Hematopoietic multipotent progenitor cell (in vitro differentiated cells): ENCODE measurements at regions not wholly inside any gene's neighbourhood (a gene's known extent, or its start where the extent isn't known, plus 50 kb on each side); places are given as distances from the start of the nearest gene placed in this dataset.

Experiments used
- DNase-seq, 3 donors: peaks; one replicate each; pipeline ENCODE4 v3.0.0-alpha.2; 2011 to 2015; ENCODE audit warnings: low read depth in 2 of 3, low spot score in 2 of 3

DNA sequence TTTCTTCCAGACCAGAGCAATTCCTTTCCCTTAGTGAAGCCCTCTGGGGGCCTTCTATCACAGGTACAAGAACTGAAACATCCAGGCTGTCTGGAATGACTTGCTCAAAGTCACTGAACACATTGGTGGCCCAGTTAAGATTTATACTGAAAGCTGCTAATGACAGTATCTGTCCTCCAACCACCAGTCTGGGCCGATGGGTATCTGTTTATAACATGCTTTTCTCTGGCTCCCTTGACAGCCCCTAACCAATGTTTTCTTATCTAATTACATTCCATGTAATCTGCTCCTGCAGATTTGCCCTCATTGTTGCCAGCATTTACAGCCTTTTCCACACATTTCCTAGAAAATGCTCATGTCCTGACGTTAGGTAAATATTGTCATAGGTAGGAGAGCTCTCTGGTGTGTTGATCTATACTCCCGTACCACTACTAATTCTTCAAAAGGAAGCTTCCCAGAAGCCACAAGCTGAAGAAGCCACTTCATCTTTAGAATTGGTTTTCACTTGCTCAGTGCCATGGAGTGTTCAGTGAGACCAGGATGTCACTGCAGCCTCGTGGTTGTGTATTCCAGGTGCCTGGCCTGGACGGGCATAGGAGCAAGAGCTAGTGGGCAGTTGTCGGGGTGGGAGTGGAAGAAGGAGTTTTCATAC lies 163.9 kb downstream of the TSEN15 start:
- DNase-seq: no peak

DNA sequence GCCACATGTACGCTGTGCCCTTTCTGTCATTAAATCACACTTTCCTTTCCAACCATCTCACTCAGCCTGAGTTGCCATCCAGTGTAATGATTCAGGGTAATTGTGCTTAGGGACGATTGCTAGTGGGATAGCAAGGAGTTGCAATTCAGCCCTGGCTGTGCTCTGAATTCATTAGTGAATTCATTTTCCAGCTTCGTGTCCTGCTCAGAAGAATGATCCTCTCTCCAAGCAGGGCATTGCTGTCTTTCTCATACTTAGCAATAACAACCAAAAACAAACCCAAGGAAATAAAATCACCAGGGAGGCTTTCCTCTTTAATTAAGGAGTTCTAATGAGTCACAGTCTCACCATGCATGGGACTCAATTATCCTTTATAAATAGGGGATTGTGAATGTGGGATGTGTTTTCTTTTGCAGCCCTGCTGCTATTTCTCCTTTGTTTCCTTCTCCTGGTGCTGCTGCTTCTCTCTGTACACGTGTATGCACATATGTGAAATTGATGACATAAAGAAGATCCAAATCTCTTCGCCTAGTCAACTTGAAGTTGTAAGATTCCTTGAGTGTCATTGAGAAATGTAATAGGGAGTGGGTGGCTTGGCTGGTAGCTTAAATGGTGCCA lies 167.0 kb downstream of the TSEN15 start:
- no peak for DNase-seq

DNA sequence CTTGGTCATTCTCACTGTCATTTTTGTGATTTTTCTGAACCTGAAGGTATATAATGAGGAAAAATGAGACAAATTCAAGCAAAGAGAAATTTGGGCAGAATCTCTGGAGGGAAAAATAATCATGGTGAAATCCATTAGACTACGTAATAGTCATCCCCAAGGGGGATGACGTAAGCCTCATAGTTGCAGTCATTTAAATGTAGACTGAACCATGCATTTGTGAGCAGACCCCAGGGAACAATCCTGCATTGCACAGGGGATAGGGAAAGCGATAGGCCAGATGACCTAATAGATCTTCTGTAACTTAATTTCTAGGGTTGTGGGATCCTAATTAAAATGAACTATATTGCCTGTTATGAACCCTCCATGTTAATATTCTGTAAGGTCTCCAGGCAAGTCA lies 167.4 kb upstream of the C1orf21 start:
- DNase-seq: no peak

DNA sequence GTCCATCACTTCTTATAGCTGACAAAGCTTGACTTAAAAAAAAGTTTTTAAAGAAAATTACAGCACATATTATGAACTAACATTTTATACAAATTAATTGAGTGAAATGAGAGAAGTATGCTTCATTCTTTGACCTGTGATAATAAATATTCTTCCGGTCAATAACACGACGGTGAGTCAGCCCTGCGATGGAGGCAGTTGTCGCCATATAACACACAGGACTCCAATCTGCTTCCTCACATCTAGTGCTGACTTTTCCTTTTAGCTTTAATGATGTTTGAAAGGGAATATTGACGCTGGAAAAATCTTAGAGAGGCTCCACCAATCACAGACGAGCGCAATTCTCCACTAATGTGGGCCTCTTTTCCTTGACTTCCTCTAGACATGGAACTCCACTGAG lies 166.9 kb upstream of the C1orf21 start:
- DNase-seq: no peak

DNA sequence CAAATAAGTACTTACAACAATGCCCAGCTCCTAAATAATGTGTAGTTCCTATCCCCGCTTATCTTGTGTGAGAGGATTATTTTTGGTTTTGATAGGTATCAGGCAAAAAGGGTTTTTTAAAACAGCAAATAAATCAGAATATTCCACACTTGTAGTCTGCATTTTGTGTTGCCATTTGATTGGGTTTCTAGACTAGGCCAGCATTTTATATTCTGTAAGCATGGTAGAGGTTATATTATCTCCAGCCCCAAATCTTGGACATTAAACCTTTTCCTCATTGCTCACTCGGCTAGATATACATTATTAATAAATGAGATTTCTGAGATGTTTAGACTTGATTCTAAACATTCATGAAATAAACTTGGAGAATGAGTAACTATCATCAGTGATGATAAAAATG lies 165.7 kb upstream of the C1orf21 start:
- DNase-seq: no peak

DNA sequence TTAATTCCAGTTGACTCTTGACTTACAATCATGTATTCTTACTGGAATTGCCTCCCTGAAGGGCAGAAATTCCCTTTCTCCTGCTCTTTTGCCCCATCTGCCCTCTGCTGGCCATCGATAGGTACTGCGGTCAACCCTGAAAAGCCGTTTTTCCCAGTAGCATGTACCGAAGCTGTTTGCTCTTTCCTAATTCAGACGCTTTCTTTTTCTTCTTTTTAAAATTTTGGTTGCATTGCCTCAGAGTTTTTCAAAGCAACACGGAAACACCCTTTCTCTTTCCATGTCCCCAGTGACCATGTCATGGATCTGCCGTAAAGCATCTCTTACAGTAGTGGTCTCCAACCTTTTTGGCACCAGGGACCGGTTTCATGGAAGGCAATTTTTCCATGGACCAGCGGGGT lies 164.2 kb upstream of the C1orf21 start:
- peak in 2 of 3 donors; percentile 27 to 52 for DNase-seq

DNA sequence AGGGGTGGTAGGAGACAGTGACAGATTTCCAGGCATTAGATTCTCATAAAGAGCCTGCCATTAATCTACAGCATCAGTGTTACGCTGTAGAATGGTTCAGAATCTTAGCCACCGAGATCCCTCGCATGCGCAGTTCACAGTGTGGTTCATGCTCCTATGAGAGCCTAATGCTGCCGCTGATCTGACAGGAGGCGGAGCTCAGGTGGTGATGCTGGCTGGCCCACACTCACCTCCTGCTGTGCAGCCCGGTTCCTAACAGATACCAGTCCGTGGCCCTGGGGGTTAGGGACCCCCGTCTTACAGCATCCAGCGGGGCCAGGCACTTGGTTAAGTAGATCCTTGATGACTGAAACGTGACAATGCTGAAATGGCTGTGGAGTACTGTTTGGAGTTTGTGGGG lies 163.6 kb upstream of the C1orf21 start:
- DNase-seq: peak in 1 of 3 donors; percentile 5

DNA sequence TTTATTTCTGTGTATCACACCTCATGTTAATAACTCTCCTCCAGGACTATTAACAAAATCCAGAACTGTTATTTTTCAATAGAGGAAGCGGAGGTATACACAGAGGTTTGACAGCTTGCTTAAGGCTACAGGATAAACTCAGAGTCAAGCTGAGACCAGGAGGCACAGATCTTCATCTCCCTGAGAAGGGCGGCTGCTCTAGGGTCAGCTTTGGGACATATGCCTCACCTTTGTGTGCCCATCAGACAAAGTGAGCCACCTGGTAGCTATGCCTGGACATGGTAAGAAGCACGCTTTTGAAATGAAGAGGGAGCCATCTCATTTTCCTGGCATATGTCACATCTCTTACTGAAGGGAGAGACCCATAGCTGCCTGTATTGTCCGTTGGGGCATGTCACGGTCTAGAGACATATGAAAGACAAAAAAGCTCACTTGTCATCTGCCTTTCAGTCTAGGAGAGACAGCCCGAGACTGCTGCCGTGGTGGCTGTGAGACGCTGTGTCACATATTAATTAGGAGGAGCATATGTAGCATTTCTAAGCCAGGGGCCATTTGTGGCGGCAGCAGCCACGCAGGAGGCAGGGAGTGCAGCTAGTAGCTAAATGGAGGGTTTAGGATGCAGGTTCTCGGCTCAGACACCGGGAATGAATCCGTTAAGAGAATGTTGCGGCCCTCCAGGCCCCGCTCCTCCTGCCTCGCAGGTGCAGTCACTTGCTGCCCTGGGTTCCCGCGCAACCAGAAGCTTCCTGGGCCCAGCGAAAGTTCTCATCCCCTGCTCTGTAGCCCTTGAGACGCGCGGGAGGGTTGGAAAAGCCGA lies 161.3 kb upstream of the C1orf21 start:
- DNase-seq: no peak

DNA sequence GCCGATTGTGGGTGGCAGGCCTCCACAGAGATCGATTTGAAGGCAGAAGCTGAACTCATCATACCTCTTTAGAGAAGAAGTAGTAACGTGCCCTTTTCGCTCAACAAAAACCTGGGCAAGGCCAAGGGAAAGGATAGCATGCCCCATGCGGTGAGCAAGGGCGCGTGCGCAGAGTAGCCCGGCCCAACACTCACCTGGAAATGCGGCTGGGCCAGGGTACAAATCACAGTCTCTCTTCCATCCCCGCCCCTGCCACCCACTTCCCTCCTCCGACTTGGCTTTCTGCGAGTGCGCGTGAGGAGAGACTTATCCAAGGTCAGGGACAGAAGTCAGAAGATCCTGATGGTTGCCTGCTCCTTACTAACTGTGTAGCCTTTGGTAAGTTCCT lies 160.7 kb upstream of the C1orf21 start:
- DNase-seq: no peak

DNA sequence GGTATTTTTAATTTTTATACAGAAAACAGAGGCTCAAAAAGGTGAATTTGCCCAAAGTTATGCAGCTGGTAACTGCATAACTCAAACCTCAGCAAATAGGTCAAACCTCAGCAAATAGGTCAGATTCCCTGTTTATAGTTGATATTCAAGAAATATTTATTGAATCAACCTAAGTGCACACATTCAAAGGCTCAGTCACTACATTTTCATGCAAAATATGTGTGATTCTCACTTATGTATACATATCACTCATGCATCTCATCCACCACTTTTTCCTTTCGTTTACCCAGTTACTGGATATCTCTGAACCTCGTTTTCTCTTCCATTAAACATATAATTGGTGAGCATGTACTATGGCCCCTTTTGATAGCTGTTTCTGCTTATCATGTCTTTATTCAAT lies 158.3 kb upstream of the C1orf21 start:
- DNase-seq: no peak

DNA sequence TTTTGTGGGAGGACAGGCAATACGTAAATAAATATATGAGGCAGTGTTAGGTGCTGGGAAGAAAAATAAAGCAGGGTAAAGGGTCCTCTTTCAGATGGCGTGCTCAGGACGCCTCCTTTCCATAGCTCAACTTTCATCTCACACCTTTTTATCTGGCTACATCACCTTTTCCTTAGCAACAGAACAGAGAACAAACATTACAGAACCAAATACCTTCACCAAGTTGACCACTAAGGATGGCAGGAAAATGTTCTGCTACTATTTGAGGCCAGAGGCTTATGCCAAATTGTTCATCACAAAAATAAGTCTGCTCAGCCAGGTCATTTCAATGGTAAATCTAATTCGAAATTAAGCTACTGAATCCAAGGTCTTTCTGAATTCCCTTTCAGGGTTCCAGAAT lies 149.2 kb upstream of the C1orf21 start:
- no peak for DNase-seq

DNA sequence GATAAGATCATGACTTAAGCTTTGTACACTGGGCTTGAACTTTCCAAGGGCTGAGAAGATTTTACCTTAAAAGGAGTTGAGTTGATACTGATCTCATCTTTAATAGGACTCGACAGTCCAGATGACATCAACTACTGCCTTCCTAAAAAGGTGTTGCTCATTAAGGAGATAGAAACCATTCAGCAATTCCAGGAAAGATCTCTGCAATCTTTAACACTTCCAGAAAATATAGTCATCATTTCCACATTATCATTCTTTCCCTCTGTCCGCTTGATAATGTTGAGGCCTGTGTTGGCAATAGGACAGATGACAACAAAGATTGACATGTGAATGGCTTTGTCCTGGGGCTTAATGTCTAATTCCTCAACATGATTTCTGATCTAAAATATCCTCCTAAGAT lies 145.4 kb upstream of the C1orf21 start:
- DNase-seq: no peak

DNA sequence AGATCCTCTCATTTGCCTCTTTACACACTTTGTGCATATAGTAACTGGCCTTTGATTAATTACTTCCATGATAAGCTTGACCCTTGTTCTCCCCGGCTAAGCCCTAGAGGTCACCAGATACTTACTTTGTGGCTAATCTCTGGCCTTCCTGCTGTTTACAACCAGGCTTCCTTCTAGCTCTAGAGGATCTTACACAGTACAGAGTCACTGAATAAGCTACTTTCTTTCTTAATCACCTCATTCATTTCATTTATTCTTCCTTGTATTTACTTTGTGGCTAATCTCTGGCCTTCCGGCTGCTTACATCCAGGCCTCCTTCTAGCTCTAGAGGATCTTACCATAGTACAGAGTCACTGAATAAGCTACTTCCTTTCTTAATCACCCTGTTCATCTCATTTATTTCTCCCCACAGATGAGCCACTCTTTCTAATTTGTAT lies 144.3 kb upstream of the C1orf21 start:
- DNase-seq: peak in 1 of 3 donors; percentile 38

DNA sequence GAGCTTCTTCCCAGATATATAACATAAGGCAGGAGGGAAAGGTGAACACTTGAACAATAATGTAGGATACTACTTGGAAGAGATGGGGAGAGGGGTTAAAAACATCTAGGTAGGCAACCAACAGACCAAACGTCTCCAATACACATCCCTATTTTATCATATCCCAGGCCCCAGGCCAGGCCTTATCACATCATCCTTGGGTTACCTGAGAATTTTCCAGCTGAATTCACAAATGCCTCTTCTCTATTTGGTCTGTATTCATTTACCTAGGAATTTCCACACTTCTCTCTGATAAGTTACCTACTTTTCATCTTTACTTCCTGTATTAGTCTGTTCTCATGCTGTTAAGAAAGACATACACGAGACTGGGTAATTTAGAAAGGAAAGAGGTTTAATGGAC lies 141.9 kb upstream of the C1orf21 start:
- DNase-seq: no peak

DNA sequence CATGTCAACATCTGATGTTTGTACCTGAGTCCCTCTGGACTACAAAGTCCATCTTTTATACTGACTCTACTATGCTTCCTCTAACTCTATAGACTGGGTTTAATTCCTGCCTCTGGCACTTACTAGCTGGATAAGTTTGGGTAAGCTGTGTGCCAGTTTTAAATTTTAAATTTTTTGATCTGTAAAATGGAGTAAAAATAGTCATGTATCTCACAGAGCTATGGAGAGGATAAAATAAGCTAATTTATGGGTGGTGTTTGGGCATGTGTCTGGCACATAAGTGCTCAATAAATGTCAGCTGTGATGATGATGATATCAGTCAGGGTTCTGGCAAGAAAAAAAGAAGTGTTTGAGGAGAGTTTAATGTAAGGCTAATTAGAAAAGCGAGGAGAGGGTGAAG lies 139.2 kb upstream of the C1orf21 start:
- no peak for DNase-seq

DNA sequence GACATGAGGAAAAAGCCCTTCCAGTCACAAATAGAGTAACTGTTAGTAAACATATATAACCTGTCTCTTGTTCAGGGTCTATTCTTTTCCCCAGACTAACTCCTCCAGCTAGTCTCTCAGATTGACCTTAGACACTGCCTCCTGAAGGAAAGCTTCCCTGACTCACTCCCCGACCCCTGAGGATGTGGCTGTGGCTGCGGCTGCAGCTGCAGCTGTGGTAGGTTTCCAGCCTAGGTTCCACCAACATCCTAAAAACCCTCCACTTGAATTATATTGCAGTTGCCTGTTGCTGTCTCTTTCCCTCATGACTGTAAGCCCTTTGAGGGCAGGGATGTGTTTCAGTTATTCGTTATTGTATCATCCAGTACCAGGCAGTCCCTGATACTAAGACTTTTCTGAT lies 132.9 kb upstream of the C1orf21 start:
- DNase-seq: no peak

DNA sequence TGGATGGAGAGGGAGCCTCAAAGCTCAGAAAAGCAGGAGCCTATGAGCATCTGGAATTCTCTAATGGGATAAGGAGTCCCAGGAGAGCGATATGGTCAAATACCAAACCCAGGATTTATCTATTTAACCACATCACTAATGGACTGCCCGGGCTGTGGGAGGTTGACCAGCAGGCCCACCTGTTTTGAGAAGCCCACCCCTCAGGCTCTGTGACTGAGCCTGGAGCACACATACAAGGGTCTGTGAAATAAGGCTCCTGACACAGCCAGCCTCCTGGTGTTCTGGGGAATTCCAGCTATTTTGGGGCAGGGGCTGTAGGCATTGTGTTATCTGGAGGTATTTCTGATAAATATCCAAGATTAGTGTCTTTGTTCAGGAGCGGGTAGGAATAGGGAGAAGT lies 132.0 kb upstream of the C1orf21 start:
- DNase-seq: no peak

DNA sequence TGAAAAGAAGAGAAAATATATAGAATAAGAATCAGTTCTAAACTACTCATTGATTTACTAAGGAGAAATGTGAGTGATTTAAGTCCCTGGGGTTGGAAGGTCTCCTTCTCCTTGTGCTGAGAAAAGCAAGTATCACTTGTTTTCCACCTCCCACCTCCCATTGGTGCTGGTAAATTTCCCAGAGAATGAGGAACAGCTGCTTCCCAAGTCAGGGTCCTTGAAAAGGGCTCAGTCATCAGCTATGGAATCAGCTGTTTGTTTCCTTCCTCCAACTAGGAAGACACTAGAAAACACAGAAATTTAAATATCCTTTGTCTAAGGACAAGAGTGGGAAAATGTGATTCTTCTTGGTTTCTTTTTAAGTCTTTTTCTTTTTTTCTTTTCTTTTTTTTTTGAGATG lies 131.3 kb upstream of the C1orf21 start:
- no peak for DNase-seq

DNA sequence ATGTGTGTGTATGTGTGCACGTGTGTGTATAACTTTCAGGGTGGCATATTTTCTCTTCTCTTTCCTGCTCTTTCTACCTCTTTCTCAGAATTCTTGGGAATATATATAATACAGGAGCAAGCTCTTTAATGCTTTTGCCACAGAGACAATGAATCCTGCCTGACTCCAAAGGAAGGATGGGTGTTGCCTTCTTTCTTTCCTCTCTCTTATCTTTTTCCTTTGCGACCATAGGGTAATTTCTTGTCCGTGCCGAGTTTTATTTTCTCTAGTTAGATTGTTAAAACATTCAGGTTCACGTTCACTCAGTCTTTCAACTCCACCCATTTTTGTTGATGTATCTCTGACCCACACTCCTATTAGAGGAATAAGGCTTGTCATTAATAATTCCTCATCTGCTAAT lies 129.0 kb upstream of the C1orf21 start:
- DNase-seq: no peak

DNA sequence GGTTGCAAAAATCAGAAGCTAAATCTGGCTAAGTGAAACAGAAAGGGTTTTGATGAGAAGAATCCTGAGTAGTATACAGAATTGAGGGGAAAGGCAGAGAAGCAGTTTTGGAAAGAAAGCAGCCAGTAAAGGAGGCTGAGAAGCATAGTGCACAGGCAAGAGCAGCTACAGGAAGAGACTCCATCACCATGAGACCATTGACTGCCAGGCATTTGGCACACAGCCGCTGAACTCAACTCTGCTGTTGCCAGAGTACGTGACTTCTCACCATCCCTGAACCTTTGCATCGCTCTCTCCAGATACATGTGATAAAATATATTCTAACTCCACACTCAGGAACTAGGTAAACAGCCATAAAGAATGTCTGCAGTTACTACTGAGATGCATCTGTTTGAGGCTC lies 128.3 kb upstream of the C1orf21 start:
- DNase-seq: no peak

DNA sequence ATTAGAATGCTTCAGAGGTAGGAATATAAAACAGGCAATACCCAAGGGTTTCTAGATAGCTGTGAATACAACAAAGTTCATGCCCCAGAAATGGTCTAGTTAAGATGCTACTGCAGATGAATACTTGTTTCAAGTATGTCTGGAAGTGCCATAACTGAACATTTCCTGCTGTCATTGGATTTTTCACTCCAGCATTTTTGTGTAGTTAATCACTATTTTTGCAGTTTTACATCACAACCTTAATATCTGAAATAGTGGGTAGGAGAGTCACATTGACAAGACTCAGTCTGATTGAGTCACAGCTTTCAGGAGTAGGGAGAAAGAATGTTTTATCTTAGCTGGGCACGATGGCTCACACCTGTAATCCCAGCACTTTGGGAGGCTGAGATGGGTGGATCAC lies 126.4 kb upstream of the C1orf21 start:
- no peak for DNase-seq

DNA sequence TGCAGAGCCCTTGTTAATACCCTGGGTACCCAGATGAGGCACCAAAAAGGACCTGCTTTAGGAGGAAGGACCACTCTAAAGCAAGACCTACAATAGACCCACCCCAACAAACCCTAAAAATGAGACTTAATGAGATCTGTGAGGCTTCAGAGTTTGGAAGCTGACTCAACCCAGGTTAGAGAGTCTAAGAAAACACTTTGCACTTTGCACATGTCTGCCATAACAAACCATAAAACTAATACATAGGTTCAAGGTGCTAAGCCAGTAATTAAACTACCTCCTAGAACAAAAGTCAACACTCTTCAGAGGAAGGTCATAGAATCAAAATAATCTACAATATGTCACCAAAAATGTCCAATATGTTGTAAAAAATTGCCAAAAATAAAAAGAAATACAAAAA lies 124.7 kb upstream of the C1orf21 start:
- DNase-seq: no peak
